B cell (primary cell): ENCODE measurements at regions not wholly inside any gene's neighbourhood (a gene's known extent, or its start where the extent isn't known, plus 50 kb on each side); places are given as distances from the start of the nearest gene placed in this dataset.

ENCODE experiments used
- CTCF ChIP-seq: fragments of 200-600 bp; IDR thresholded peaks from one replicate; pipeline ENCODE4 v1.8.0; 2022; ENCODE audit warnings: antibody characterized with exemption, mild to moderate bottlenecking
- EZH2 ChIP-seq: IDR thresholded peaks from 2 replicates; pipeline ENCODE4 v1.6.1; 2012; ENCODE audit warnings: borderline replicate concordance, low read depth, mild to moderate bottlenecking, moderate library complexity, low read length; ENCODE audit not compliant: insufficient read depth, poor library complexity, severe bottlenecking

GRCh38 chr11:11192541-11192940 lies 160.5 kb downstream of the CSNK2A3 start:
- TF ChIP-seq CTCF (no peak), EZH2 (no peak)
